IMR-90 (cell line): ENCODE measurements at regions not wholly inside any gene's neighbourhood (a gene's known extent, or its start where the extent isn't known, plus 50 kb on each side); places are given as distances from the start of the nearest gene placed in this dataset.

Experiments used
- ATAC-seq: fragments of 200-7000 bp; cut with Tn5 transposase; 2 replicates; pipeline ENCODE4 v1.9.1; 2020; ENCODE audit warnings: low read depth, mild to moderate bottlenecking, moderate library complexity
- BruUV-seq: library from RNA; stranded (reverse); fragments of 400-500 nt; replicated peaks from 2 replicates; lab custom pipeline; 2021; lab: Mats Ljungman, UMichigan
- CTCF ChIA-PET: fragments of 300-600 bp; formaldehyde crosslinking; extraction: SDS; loops from one replicate; lab custom pipeline; 2021; ENCODE audit warnings: antibody characterized with exemption; lab: Yijun Ruan, JAX
- POLR2A ChIA-PET: fragments of 300-600 bp; sonication (Branson Sonifier 250); formaldehyde crosslinking; loops from one replicate; lab custom pipeline; 2022; ENCODE audit warnings: antibody characterized with exemption; ENCODE audit not compliant: unreplicated experiment; lab: Charles Lee
- DNase-seq: peaks from one replicate; pipeline ENCODE4 v3.0.0; 2013
- H2AFZ ChIP-seq: replicated peaks from 2 replicates; pipeline ENCODE3; 2013; ENCODE audit warnings: low read length, mild to moderate bottlenecking; ENCODE audit not compliant: poor library complexity
- H2AK5ac ChIP-seq: 2 replicates; pipeline ENCODE4 v1.6.1; 2013; ENCODE audit warnings: low read depth, low read length, inconsistent platforms
- H2AK9ac ChIP-seq: replicated peaks from 2 replicates; pipeline ENCODE3; 2013; ENCODE audit warnings: mild to moderate bottlenecking, low read depth, low read length, moderate library complexity; ENCODE audit not compliant: poor library complexity
- H2BK120ac ChIP-seq: 2 replicates; pipeline ENCODE4 v1.6.1; 2013; ENCODE audit warnings: low read depth, low read length, inconsistent platforms
- H2BK15ac ChIP-seq: 3 replicates; pipeline ENCODE4 v1.6.1; 2013; ENCODE audit warnings: low read depth, low read length, inconsistent platforms
- H2BK20ac ChIP-seq: 2 replicates; pipeline ENCODE4 v1.6.1; 2013; ENCODE audit warnings: low read depth, mild to moderate bottlenecking, inconsistent platforms, low read length, moderate library complexity
- H2BK5ac ChIP-seq: 2 replicates; pipeline ENCODE4 v1.6.1; 2013; ENCODE audit warnings: mild to moderate bottlenecking, low read depth, low read length, inconsistent platforms; ENCODE audit not compliant: poor library complexity, severe bottlenecking
- H3K14ac ChIP-seq: replicated peaks from 2 replicates; pipeline ENCODE4 v1.6.1; 2013; ENCODE audit warnings: low read depth, low read length, inconsistent platforms
- H3K18ac ChIP-seq: 2 replicates; pipeline ENCODE4 v1.6.1; 2013; ENCODE audit warnings: low read depth, low read length, control low read depth
- H3K23ac ChIP-seq: 2 replicates; pipeline ENCODE4 v1.6.1; 2013; ENCODE audit warnings: low read depth, low read length, inconsistent platforms
- H3K27ac ChIP-seq: 2 replicates; pipeline ENCODE4 v1.5.1; 2013; ENCODE audit warnings: mild to moderate bottlenecking, control low read depth, low read length; ENCODE audit not compliant: insufficient read depth
- H3K27me3 ChIP-seq: 2 replicates; pipeline ENCODE4 v1.6.1; 2013; ENCODE audit warnings: low read length; ENCODE audit not compliant: control insufficient read depth, insufficient read depth
- H3K36me3 ChIP-seq: 2 replicates; pipeline ENCODE4 v1.6.1; 2013; ENCODE audit warnings: low read length, mixed read lengths; ENCODE audit not compliant: control insufficient read depth, insufficient read depth
- H3K4ac ChIP-seq: 2 replicates; pipeline ENCODE4 v1.6.1; 2013; ENCODE audit warnings: low read depth, low read length, inconsistent platforms
- H3K4me1 ChIP-seq: 2 replicates; pipeline ENCODE4 v1.6.1; 2013; ENCODE audit warnings: low read length, mixed read lengths; ENCODE audit not compliant: control insufficient read depth, insufficient read depth
- H3K4me2 ChIP-seq: 2 replicates; pipeline ENCODE4 v1.6.1; 2013; ENCODE audit warnings: low read depth, mild to moderate bottlenecking, control low read depth, low read length, moderate library complexity
- H3K4me3 ChIP-seq: 2 replicates; pipeline ENCODE4 v1.5.1; 2013; ENCODE audit warnings: low read depth, mild to moderate bottlenecking, control low read depth, low read length, moderate library complexity; ENCODE audit not compliant: insufficient read depth
- H3K56ac ChIP-seq: 2 replicates; pipeline ENCODE4 v1.6.1; 2013; ENCODE audit warnings: low read length, inconsistent platforms; ENCODE audit not compliant: insufficient read depth; ENCODE audit errors: extremely low read depth
- H3K79me1 ChIP-seq, 2 experiments: 2 replicates each; pipeline ENCODE4 v1.6.1; 2013; ENCODE audit warnings: low read length in 2 of 2, inconsistent platforms in 1 of 2, low read depth in 1 of 2
- H3K9ac ChIP-seq: 2 replicates; pipeline ENCODE4 v1.6.1; 2013; ENCODE audit warnings: low read depth, low read length, control low read depth
- H3K9me1 ChIP-seq: 2 replicates; pipeline ENCODE4 v1.6.1; 2013; ENCODE audit warnings: low read length, inconsistent platforms; ENCODE audit not compliant: insufficient read depth
- H3K9me3 ChIP-seq: 2 replicates; pipeline ENCODE4 v1.6.1; 2013; ENCODE audit warnings: low read length; ENCODE audit not compliant: control insufficient read depth, insufficient read depth
- H4K20me1 ChIP-seq: 2 replicates; pipeline ENCODE4 v1.6.1; 2013; ENCODE audit warnings: low read length, inconsistent platforms; ENCODE audit not compliant: insufficient read depth
- H4K5ac ChIP-seq: 2 replicates; pipeline ENCODE4 v1.6.1; 2013; ENCODE audit warnings: mild to moderate bottlenecking, low read depth, low read length, control low read depth
- H4K8ac ChIP-seq, 2 experiments: 2 replicates each; pipeline ENCODE4 v1.6.1; 2013; ENCODE audit warnings: low read depth in 2 of 2, low read length in 2 of 2, control low read depth in 1 of 2, inconsistent platforms in 1 of 2
- H4K91ac ChIP-seq: 2 replicates; pipeline ENCODE4 v1.6.1; 2013; ENCODE audit warnings: low read depth, low read length, inconsistent platforms; ENCODE audit not compliant: insufficient read depth
- CEBPB ChIP-seq: IDR thresholded peaks from 2 replicates; pipeline ENCODE4 v1.6.1; 2012; ENCODE audit warnings: low read depth, low read length, improper control_type of control experiment
- CHD1 ChIP-seq: IDR thresholded peaks from 2 replicates; pipeline ENCODE4 v1.6.1; 2012; ENCODE audit warnings: low read depth, low read length, improper control_type of control experiment
- CTCF ChIP-seq: conservative IDR thresholded peaks from 2 replicates; pipeline ENCODE4 v1.5.1; 2012; ENCODE audit warnings: mild to moderate bottlenecking, low read depth, low read length, improper control_type of control experiment
- MAZ ChIP-seq: IDR thresholded peaks from 2 replicates; pipeline ENCODE4 v1.6.1; 2012; ENCODE audit warnings: low read depth, mild to moderate bottlenecking, low read length, improper control_type of control experiment, moderate library complexity, borderline replicate concordance
- MXI1 ChIP-seq: IDR thresholded peaks from 2 replicates; pipeline ENCODE4 v1.6.1; 2012; ENCODE audit warnings: low read depth, mild to moderate bottlenecking, low read length, moderate library complexity, borderline replicate concordance
- NFE2L2 ChIP-seq: fragments of 150-350 bp; IDR thresholded peaks from 2 replicates; pipeline ENCODE4 v1.6.1; 2016; ENCODE audit warnings: low read depth, mild to moderate bottlenecking, low read length
- RCOR1 ChIP-seq: IDR thresholded peaks from 2 replicates; pipeline ENCODE4 v1.6.1; 2012; ENCODE audit warnings: mild to moderate bottlenecking, low read length, improper control_type of control experiment; ENCODE audit not compliant: insufficient replicate concordance
- SMC3 ChIP-seq: fragments of 150-350 bp; IDR thresholded peaks from 2 replicates; pipeline ENCODE4 v1.6.1; 2016; ENCODE audit warnings: low read depth, mild to moderate bottlenecking, antibody characterized with exemption, low read length, moderate library complexity
- WGBS, 2 experiments: methylation state at CpG; one replicate each; pipeline versions ENCODE4 v1.1.5 to v1.1.7; 2013; ENCODE audit warnings: missing lambda C conversion rate in 2 of 2; ENCODE audit not compliant: insufficient read length in 1 of 2; ENCODE audit errors: extremely low coverage in 2 of 2; 5-methylcytosine and 5-hydroxymethylcytosine counted together
- dilution Hi-C: fragments of 300-500 bp; cut with HindIII; formaldehyde crosslinking; loops from one replicate; pipeline ENCODE4 v1.14.3; 2018; ENCODE audit warnings: low sequenced_read_pairs; ENCODE audit not compliant: unreplicated experiment
- in situ Hi-C: fragments of 300-500 bp; cut with MboI; formaldehyde crosslinking; loops from 3 replicates; pipeline ENCODE4 v1.14.3; 2019; ENCODE audit warnings: low sequenced_read_pairs, inconsistent platforms, mixed read lengths
- intact Hi-C: fragments of 100-400 bp; cut with micrococcal nuclease; formaldehyde crosslinking; loops from 2 replicates; pipeline ENCODE4 v1.10.0; 2022

- Histone ChIP-seq H3K18ac (no peak overlapping the region), H3K14ac (no peak overlapping the region), H4K20me1 (no peaks in the 10 kb centered on the region), H3K27ac (no peak overlapping the region), H3K9me3 (peaks cover 13% of the 10 kb centered on the region), H2AFZ (no peak overlapping the region), H3K23ac (no peak overlapping the region), H3K27me3 (no peaks in the 10 kb centered on the region), H4K8ac (no peak overlapping the region), H2AK5ac (no peak overlapping the region), H4K5ac (no peak overlapping the region), H3K9ac (no peak overlapping the region), H3K4me1 (no peaks in the 10 kb centered on the region), H3K4ac (no peak overlapping the region), H2BK15ac (no peak overlapping the region), H2BK5ac (no peak overlapping the region), H2BK20ac (no peak overlapping the region), H3K79me1 (no peaks in the 10 kb centered on the region), H3K56ac (no peak overlapping the region), H3K4me3 (no peak overlapping the region), H2AK9ac (no peak overlapping the region), H4K91ac (no peak overlapping the region), H3K4me2 (no peak overlapping the region), H3K36me3 (no peaks in the 10 kb centered on the region), H2BK120ac (no peak overlapping the region), H3K9me1 (no peaks in the 10 kb centered on the region)
- no TSS peak for BruUV-seq
- TF ChIP-seq SMC3 (no peak), MAZ (no peak), CHD1 (no peak), MXI1 (no peak), NFE2L2 (no peak), RCOR1 (no peak), CEBPB (no peak), CTCF (no peak)
- intact Hi-C loops (no loop called here), in situ Hi-C loops (no loop called here), dilution Hi-C loops (no loop called here)
- ATAC-seq (no peak), DNase-seq (no peak)
- ChIA-PET POLR2A (no interaction called here), CTCF (no interaction called here)
- WGBS, 2 experiments: no CpG with 5 or more reads among the region's 4 CpGs
These were observed 561.9 kb upstream of the DCC start for GRCh38 chr18:51778115-51778514.
